ENCODE measurements at regions not wholly inside any gene's neighbourhood (a gene's known extent, or its start where the extent isn't known, plus 50 kb on each side); places are given as distances from the start of the nearest gene placed in this dataset.

GRCh38 chr10:44506386-44506785 is 121.5 kb upstream of the CXCL12 start:
- ATAC-seq = no peak
- Histone ChIP-seq H3K4me3 (no peak overlapping the region), H3K4me1 (no peaks in the 10 kb centered on the region), H3K27me3 (peaks cover 0 to 5% (median 0%) of the 10 kb centered on the region in 7 donors), H3K36me3 (no peaks in the 10 kb centered on the region), H3K9me3 (peaks cover 0 to 8% (median 0%) of the 10 kb centered on the region in 11 donors), H3K27ac (no peak overlapping the region)
- no peak for TF ChIP-seq CTCF (IDR thresholded peaks at IDR 0.05)
- no peak for DNase-seq
- whole genome bisulfite sequencing, 2 donors = 86 to 87% methylated on average over 3 of the region's 3 CpGs
- intact Hi-C loops (cut with DNase I) = no loop called here

- ATAC-seq (peak in 1 of 8 donors; percentile 23), DNase-seq (no peak)
- Histone ChIP-seq H3K4me1 (peaks cover 0 to 10% (median 0%) of the 10 kb centered on the region in 9 donors), H3K36me3 (no peaks in the 10 kb centered on the region), H3K9me3 (no peaks in the 10 kb centered on the region), H3K27ac (no peak overlapping the region), H3K4me3 (no peak overlapping the region), H3K27me3 (peaks cover 0 to 5% (median 0%) of the 10 kb centered on the region in 7 donors)
- no peak for TF ChIP-seq CTCF (IDR thresholded peaks at IDR 0.05)
- intact Hi-C loops (cut with DNase I) = no loop called here
- WGBS, 2 donors = 87 to 93% methylated on average over 6 of the region's 6 CpGs
Measured at GRCh38 chr10:44510379-44511115, 125.7 kb upstream of the CXCL12 start.

- peaks cover 0 to 5% (median 0%) of the 10 kb centered on the region in 7 donors for H3K27me3 ChIP-seq
- ATAC-seq (no peak), DNase-seq (no peak)
- intact Hi-C loops (cut with DNase I) = no loop called here
- H3K9me3 ChIP-seq = no peaks in the 10 kb centered on the region
- no peak overlapping the region for H3K4me3 ChIP-seq
- H3K27ac ChIP-seq = no peak overlapping the region
- WGBS, 2 donors = 86 to 94% methylated on average over 2 of the region's 2 CpGs
- no peak for TF ChIP-seq CTCF (IDR thresholded peaks at IDR 0.05)
- H3K4me1 ChIP-seq = peaks cover 0 to 10% (median 0%) of the 10 kb centered on the region in 9 donors
- H3K36me3 ChIP-seq = no peaks in the 10 kb centered on the region
Measured at GRCh38 chr10:44511166-44511565, 126.3 kb upstream of the CXCL12 start.

- ATAC-seq = no peak
- Histone ChIP-seq H3K27me3 (peaks cover 0 to 5% (median 0%) of the 10 kb centered on the region in 7 donors), H3K9me3 (no peaks in the 10 kb centered on the region), H3K27ac (no peak overlapping the region), H3K36me3 (no peaks in the 10 kb centered on the region), H3K4me1 (peaks cover 0 to 10% (median 0%) of the 10 kb centered on the region in 9 donors), H3K4me3 (no peak overlapping the region)
- DNase-seq = no peak
- intact Hi-C loops (cut with DNase I) = no loop called here
- WGBS, 2 donors = 87 to 88% methylated on average over 2 of the region's 2 CpGs
- TF ChIP-seq CTCF (IDR thresholded peaks at IDR 0.05) = no peak
Measured at GRCh38 chr10:44511601-44512000, 126.7 kb upstream of the CXCL12 start.

Measured in heart right ventricle (tissue), 16 donors.